IMR-90 (cell line): ENCODE measurements at regions not wholly inside any gene's neighbourhood (a gene's known extent, or its start where the extent isn't known, plus 50 kb on each side); places are given as distances from the start of the nearest gene placed in this dataset.

ENCODE experiments used
- ATAC-seq: fragments of 200-7000 bp; cut with Tn5 transposase; 2 replicates; pipeline ENCODE4 v1.9.1; 2020; ENCODE audit warnings: low read depth, mild to moderate bottlenecking, moderate library complexity
- BruUV-seq: library from RNA; stranded (reverse); fragments of 400-500 nt; replicated peaks from 2 replicates; lab custom pipeline; 2021; lab: Mats Ljungman, UMichigan
- CTCF ChIA-PET: fragments of 300-600 bp; formaldehyde crosslinking; extraction: SDS; loops from one replicate; lab custom pipeline; 2021; ENCODE audit warnings: antibody characterized with exemption; lab: Yijun Ruan, JAX
- POLR2A ChIA-PET: fragments of 300-600 bp; sonication (Branson Sonifier 250); formaldehyde crosslinking; loops from one replicate; lab custom pipeline; 2022; ENCODE audit warnings: antibody characterized with exemption; ENCODE audit not compliant: unreplicated experiment; lab: Charles Lee
- DNase-seq: peaks from one replicate; pipeline ENCODE4 v3.0.0; 2013
- H2AFZ ChIP-seq: replicated peaks from 2 replicates; pipeline ENCODE3; 2013; ENCODE audit warnings: low read length, mild to moderate bottlenecking; ENCODE audit not compliant: poor library complexity
- H2AK5ac ChIP-seq: 2 replicates; pipeline ENCODE4 v1.6.1; 2013; ENCODE audit warnings: low read depth, low read length, inconsistent platforms
- H2AK9ac ChIP-seq: replicated peaks from 2 replicates; pipeline ENCODE3; 2013; ENCODE audit warnings: mild to moderate bottlenecking, low read depth, low read length, moderate library complexity; ENCODE audit not compliant: poor library complexity
- H2BK120ac ChIP-seq: 2 replicates; pipeline ENCODE4 v1.6.1; 2013; ENCODE audit warnings: low read depth, low read length, inconsistent platforms
- H2BK15ac ChIP-seq: 3 replicates; pipeline ENCODE4 v1.6.1; 2013; ENCODE audit warnings: low read depth, low read length, inconsistent platforms
- H2BK20ac ChIP-seq: 2 replicates; pipeline ENCODE4 v1.6.1; 2013; ENCODE audit warnings: low read depth, mild to moderate bottlenecking, inconsistent platforms, low read length, moderate library complexity
- H2BK5ac ChIP-seq: 2 replicates; pipeline ENCODE4 v1.6.1; 2013; ENCODE audit warnings: mild to moderate bottlenecking, low read depth, low read length, inconsistent platforms; ENCODE audit not compliant: poor library complexity, severe bottlenecking
- H3K14ac ChIP-seq: replicated peaks from 2 replicates; pipeline ENCODE4 v1.6.1; 2013; ENCODE audit warnings: low read depth, low read length, inconsistent platforms
- H3K18ac ChIP-seq: 2 replicates; pipeline ENCODE4 v1.6.1; 2013; ENCODE audit warnings: low read depth, low read length, control low read depth
- H3K23ac ChIP-seq: 2 replicates; pipeline ENCODE4 v1.6.1; 2013; ENCODE audit warnings: low read depth, low read length, inconsistent platforms
- H3K27ac ChIP-seq: 2 replicates; pipeline ENCODE4 v1.5.1; 2013; ENCODE audit warnings: mild to moderate bottlenecking, control low read depth, low read length; ENCODE audit not compliant: insufficient read depth
- H3K27me3 ChIP-seq: 2 replicates; pipeline ENCODE4 v1.6.1; 2013; ENCODE audit warnings: low read length; ENCODE audit not compliant: control insufficient read depth, insufficient read depth
- H3K36me3 ChIP-seq: 2 replicates; pipeline ENCODE4 v1.6.1; 2013; ENCODE audit warnings: low read length, mixed read lengths; ENCODE audit not compliant: control insufficient read depth, insufficient read depth
- H3K4ac ChIP-seq: 2 replicates; pipeline ENCODE4 v1.6.1; 2013; ENCODE audit warnings: low read depth, low read length, inconsistent platforms
- H3K4me1 ChIP-seq: 2 replicates; pipeline ENCODE4 v1.6.1; 2013; ENCODE audit warnings: low read length, mixed read lengths; ENCODE audit not compliant: control insufficient read depth, insufficient read depth
- H3K4me2 ChIP-seq: 2 replicates; pipeline ENCODE4 v1.6.1; 2013; ENCODE audit warnings: low read depth, mild to moderate bottlenecking, control low read depth, low read length, moderate library complexity
- H3K4me3 ChIP-seq: 2 replicates; pipeline ENCODE4 v1.5.1; 2013; ENCODE audit warnings: low read depth, mild to moderate bottlenecking, control low read depth, low read length, moderate library complexity; ENCODE audit not compliant: insufficient read depth
- H3K56ac ChIP-seq: 2 replicates; pipeline ENCODE4 v1.6.1; 2013; ENCODE audit warnings: low read length, inconsistent platforms; ENCODE audit not compliant: insufficient read depth; ENCODE audit errors: extremely low read depth
- H3K79me1 ChIP-seq, 2 experiments: 2 replicates each; pipeline ENCODE4 v1.6.1; 2013; ENCODE audit warnings: low read length in 2 of 2, inconsistent platforms in 1 of 2, low read depth in 1 of 2
- H3K9ac ChIP-seq: 2 replicates; pipeline ENCODE4 v1.6.1; 2013; ENCODE audit warnings: low read depth, low read length, control low read depth
- H3K9me1 ChIP-seq: 2 replicates; pipeline ENCODE4 v1.6.1; 2013; ENCODE audit warnings: low read length, inconsistent platforms; ENCODE audit not compliant: insufficient read depth
- H3K9me3 ChIP-seq: 2 replicates; pipeline ENCODE4 v1.6.1; 2013; ENCODE audit warnings: low read length; ENCODE audit not compliant: control insufficient read depth, insufficient read depth
- H4K20me1 ChIP-seq: 2 replicates; pipeline ENCODE4 v1.6.1; 2013; ENCODE audit warnings: low read length, inconsistent platforms; ENCODE audit not compliant: insufficient read depth
- H4K5ac ChIP-seq: 2 replicates; pipeline ENCODE4 v1.6.1; 2013; ENCODE audit warnings: mild to moderate bottlenecking, low read depth, low read length, control low read depth
- H4K8ac ChIP-seq, 2 experiments: 2 replicates each; pipeline ENCODE4 v1.6.1; 2013; ENCODE audit warnings: low read depth in 2 of 2, low read length in 2 of 2, control low read depth in 1 of 2, inconsistent platforms in 1 of 2
- H4K91ac ChIP-seq: 2 replicates; pipeline ENCODE4 v1.6.1; 2013; ENCODE audit warnings: low read depth, low read length, inconsistent platforms; ENCODE audit not compliant: insufficient read depth
- BHLHE40 ChIP-seq: fragments of 150-350 bp; IDR thresholded peaks from 2 replicates; pipeline ENCODE4 v1.6.1; 2016; ENCODE audit warnings: mild to moderate bottlenecking, low read depth, low read length
- CEBPB ChIP-seq: IDR thresholded peaks from 2 replicates; pipeline ENCODE4 v1.6.1; 2012; ENCODE audit warnings: low read depth, low read length, improper control_type of control experiment
- CHD1 ChIP-seq: IDR thresholded peaks from 2 replicates; pipeline ENCODE4 v1.6.1; 2012; ENCODE audit warnings: low read depth, low read length, improper control_type of control experiment
- FOS ChIP-seq: fragments of 150-350 bp; IDR thresholded peaks from 2 replicates; pipeline ENCODE4 v1.6.1; 2016; ENCODE audit warnings: low read depth, low read length
- MAFK ChIP-seq: IDR thresholded peaks from 2 replicates; pipeline ENCODE4 v1.6.1; 2012; ENCODE audit warnings: low read depth, low read length, improper control_type of control experiment
- MAZ ChIP-seq: IDR thresholded peaks from 2 replicates; pipeline ENCODE4 v1.6.1; 2012; ENCODE audit warnings: low read depth, mild to moderate bottlenecking, low read length, improper control_type of control experiment, moderate library complexity, borderline replicate concordance
- MXI1 ChIP-seq: IDR thresholded peaks from 2 replicates; pipeline ENCODE4 v1.6.1; 2012; ENCODE audit warnings: low read depth, mild to moderate bottlenecking, low read length, moderate library complexity, borderline replicate concordance
- NFE2L2 ChIP-seq: fragments of 150-350 bp; IDR thresholded peaks from 2 replicates; pipeline ENCODE4 v1.6.1; 2016; ENCODE audit warnings: low read depth, mild to moderate bottlenecking, low read length
- POLR2A ChIP-seq: IDR thresholded peaks from 2 replicates; pipeline ENCODE4 v1.6.1; 2012; ENCODE audit warnings: mild to moderate bottlenecking, low read depth, low read length
- RAD21 ChIP-seq: IDR thresholded peaks from 2 replicates; pipeline ENCODE4 v1.6.1; 2012; ENCODE audit warnings: low read length, improper control_type of control experiment
- RCOR1 ChIP-seq: IDR thresholded peaks from 2 replicates; pipeline ENCODE4 v1.6.1; 2012; ENCODE audit warnings: mild to moderate bottlenecking, low read length, improper control_type of control experiment; ENCODE audit not compliant: insufficient replicate concordance
- RFX5 ChIP-seq: IDR thresholded peaks from 2 replicates; pipeline ENCODE4 v1.8.0; 2012; ENCODE audit warnings: low read depth, mild to moderate bottlenecking, low read length, moderate library complexity
- SMC3 ChIP-seq: fragments of 150-350 bp; IDR thresholded peaks from 2 replicates; pipeline ENCODE4 v1.6.1; 2016; ENCODE audit warnings: low read depth, mild to moderate bottlenecking, antibody characterized with exemption, low read length, moderate library complexity
- WGBS, 2 experiments: methylation state at CpG; one replicate each; pipeline versions ENCODE4 v1.1.5 to v1.1.7; 2013; ENCODE audit warnings: missing lambda C conversion rate in 2 of 2; ENCODE audit not compliant: insufficient read length in 1 of 2; ENCODE audit errors: extremely low coverage in 2 of 2; 5-methylcytosine and 5-hydroxymethylcytosine counted together
- dilution Hi-C: fragments of 300-500 bp; cut with HindIII; formaldehyde crosslinking; loops from one replicate; pipeline ENCODE4 v1.14.3; 2018; ENCODE audit warnings: low sequenced_read_pairs; ENCODE audit not compliant: unreplicated experiment
- in situ Hi-C: fragments of 300-500 bp; cut with MboI; formaldehyde crosslinking; loops from 3 replicates; pipeline ENCODE4 v1.14.3; 2019; ENCODE audit warnings: low sequenced_read_pairs, inconsistent platforms, mixed read lengths
- intact Hi-C: fragments of 100-400 bp; cut with micrococcal nuclease; formaldehyde crosslinking; loops from 2 replicates; pipeline ENCODE4 v1.10.0; 2022
- TF ChIP-seq, protein P1 (sequence below): fragments of 150-350 bp; IDR thresholded peaks from 2 replicates; pipeline ENCODE4 v1.6.1; 2016; ENCODE audit warnings: low read depth, mild to moderate bottlenecking, low read length, moderate library complexity, borderline replicate concordance
- TF ChIP-seq, protein P2 (sequence below): conservative IDR thresholded peaks from 2 replicates; pipeline ENCODE4 v1.5.1; 2012; ENCODE audit warnings: mild to moderate bottlenecking, low read depth, low read length, improper control_type of control experiment
- TF ChIP-seq, protein P3 (sequence below): fragments of 150-350 bp; IDR thresholded peaks from 2 replicates; pipeline ENCODE4 v1.6.1; 2017; ENCODE audit warnings: mild to moderate bottlenecking, antibody characterized with exemption, low read length, low read depth

DNA sequence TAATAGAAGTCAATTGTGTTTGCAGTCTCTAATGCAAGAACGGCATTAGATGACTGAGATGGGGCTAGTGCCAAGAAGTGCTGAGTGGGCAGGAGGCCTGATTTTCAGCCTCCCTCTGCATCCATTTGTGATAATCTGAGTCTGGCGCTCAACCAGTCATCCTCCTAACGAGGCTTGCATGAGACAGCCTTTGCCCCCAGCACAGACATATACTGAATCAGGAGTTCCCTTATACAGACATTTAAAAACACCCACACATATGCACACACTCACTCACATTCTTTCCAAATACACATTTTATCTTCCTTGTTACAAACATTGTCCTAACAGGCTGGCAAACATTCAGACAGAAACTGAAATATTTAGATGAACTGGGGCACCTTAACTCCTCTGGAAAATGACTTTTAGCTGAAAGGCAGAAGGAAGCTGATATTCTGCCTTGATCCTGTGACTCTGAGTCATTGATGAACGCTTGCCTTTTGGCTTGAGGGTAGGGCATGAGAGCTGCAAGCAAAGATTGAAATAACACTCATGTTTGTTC lies 562.3 kb downstream of the DHX35 start:
- Histone ChIP-seq H4K91ac (no peak overlapping the region), H3K9me1 (no peaks in the 10 kb centered on the region), H3K9me3 (peaks cover 7% of the 10 kb centered on the region), H3K4me2 (no peak overlapping the region), H3K9ac (no peak overlapping the region), H2BK5ac (no peak overlapping the region), H3K4me3 (no peak overlapping the region), H4K20me1 (no peaks in the 10 kb centered on the region), H2BK15ac (no peak overlapping the region), H2BK20ac (no peak overlapping the region), H2AFZ (no peak overlapping the region), H3K4me1 (no peaks in the 10 kb centered on the region), H3K23ac (no peak overlapping the region), H3K4ac (no peak overlapping the region), H3K14ac (no peak overlapping the region), H2AK5ac (no peak overlapping the region), H4K8ac (no peak overlapping the region), H2BK120ac (no peak overlapping the region), H3K27ac (no peak overlapping the region), H3K36me3 (no peaks in the 10 kb centered on the region), H3K18ac (no peak overlapping the region), H4K5ac (no peak overlapping the region), H2AK9ac (no peak overlapping the region), H3K56ac (no peak overlapping the region), H3K27me3 (no peaks in the 10 kb centered on the region), H3K79me1 (no peaks in the 10 kb centered on the region)
- in situ Hi-C loops (no loop called here), dilution Hi-C loops (no loop called here), intact Hi-C loops (no loop called here)
- BruUV-seq, result no TSS peak
- no peak for TF ChIP-seq RCOR1
- no peak for TF ChIP-seq RFX5
- no peak for TF ChIP-seq FOS
- TF ChIP-seq, protein P1, sequence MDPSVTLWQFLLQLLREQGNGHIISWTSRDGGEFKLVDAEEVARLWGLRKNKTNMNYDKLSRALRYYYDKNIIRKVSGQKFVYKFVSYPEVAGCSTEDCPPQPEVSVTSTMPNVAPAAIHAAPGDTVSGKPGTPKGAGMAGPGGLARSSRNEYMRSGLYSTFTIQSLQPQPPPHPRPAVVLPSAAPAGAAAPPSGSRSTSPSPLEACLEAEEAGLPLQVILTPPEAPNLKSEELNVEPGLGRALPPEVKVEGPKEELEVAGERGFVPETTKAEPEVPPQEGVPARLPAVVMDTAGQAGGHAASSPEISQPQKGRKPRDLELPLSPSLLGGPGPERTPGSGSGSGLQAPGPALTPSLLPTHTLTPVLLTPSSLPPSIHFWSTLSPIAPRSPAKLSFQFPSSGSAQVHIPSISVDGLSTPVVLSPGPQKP, result no peak
- TF ChIP-seq, protein P2, sequence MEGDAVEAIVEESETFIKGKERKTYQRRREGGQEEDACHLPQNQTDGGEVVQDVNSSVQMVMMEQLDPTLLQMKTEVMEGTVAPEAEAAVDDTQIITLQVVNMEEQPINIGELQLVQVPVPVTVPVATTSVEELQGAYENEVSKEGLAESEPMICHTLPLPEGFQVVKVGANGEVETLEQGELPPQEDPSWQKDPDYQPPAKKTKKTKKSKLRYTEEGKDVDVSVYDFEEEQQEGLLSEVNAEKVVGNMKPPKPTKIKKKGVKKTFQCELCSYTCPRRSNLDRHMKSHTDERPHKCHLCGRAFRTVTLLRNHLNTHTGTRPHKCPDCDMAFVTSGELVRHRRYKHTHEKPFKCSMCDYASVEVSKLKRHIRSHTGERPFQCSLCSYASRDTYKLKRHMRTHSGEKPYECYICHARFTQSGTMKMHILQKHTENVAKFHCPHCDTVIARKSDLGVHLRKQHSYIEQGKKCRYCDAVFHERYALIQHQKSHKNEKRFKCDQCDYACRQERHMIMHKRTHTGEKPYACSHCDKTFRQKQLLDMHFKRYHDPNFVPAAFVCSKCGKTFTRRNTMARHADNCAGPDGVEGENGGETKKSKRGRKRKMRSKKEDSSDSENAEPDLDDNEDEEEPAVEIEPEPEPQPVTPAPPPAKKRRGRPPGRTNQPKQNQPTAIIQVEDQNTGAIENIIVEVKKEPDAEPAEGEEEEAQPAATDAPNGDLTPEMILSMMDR, result no peak
- TF ChIP-seq RAD21, result no peak
- TF ChIP-seq MAFK, result no peak
- TF ChIP-seq SMC3, result no peak
- no peak for TF ChIP-seq NFE2L2
- no peak for TF ChIP-seq POLR2A
- TF ChIP-seq BHLHE40, result no peak
- TF ChIP-seq, protein P3, sequence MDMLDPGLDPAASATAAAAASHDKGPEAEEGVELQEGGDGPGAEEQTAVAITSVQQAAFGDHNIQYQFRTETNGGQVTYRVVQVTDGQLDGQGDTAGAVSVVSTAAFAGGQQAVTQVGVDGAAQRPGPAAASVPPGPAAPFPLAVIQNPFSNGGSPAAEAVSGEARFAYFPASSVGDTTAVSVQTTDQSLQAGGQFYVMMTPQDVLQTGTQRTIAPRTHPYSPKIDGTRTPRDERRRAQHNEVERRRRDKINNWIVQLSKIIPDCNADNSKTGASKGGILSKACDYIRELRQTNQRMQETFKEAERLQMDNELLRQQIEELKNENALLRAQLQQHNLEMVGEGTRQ, result no peak
- no peak for TF ChIP-seq MAZ
- TF ChIP-seq MXI1, result no peak
- no peak for TF ChIP-seq CHD1
- TF ChIP-seq CEBPB, result no peak
- no CpG with 5 or more reads among the region's 4 CpGs for WGBS, 2 experiments
- ATAC-seq (no peak), DNase-seq (no peak)
- ChIA-PET POLR2A (no interaction called here), CTCF (no interaction called here)
